HG02943 (cell line): ENCODE measurements at regions not wholly inside any gene's neighbourhood (a gene's known extent, or its start where the extent isn't known, plus 50 kb on each side); places are given as distances from the start of the nearest gene placed in this dataset.
"Not testable (repeated sequence)": the region's sequence is repeated elsewhere in the genome, so short reads cannot be mapped to it uniquely, and the experiment has no call there.

ENCODE experiments used
- ATAC-seq: cut with Tn5 transposase; IDR thresholded peaks from one replicate; pipeline ENCODE4 v1.9.1; 2021; ENCODE audit warnings: mild to moderate bottlenecking, low read depth, moderate library complexity; ENCODE audit not compliant: unreplicated experiment

DNA sequence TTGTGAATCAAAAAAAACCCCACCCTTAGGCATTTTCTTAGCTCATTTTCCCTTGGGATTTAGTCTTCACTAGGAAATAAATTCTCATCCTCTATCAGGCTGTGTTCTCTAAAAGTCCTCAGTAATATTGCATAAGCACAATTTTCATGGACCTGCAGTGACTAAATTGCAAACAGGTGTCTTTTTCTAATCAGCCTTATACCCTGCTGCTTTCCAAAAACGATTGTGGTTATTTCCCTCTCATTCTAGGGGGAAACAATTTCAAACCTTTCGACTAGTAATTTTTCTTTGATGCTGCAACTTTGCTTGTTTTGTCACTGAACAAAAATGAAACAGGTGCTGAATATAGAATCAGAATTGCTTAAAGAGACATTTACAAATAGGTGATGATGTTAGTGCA is 549.9 kb downstream of the PDHA2 start:
- ATAC-seq: no peak

DNA sequence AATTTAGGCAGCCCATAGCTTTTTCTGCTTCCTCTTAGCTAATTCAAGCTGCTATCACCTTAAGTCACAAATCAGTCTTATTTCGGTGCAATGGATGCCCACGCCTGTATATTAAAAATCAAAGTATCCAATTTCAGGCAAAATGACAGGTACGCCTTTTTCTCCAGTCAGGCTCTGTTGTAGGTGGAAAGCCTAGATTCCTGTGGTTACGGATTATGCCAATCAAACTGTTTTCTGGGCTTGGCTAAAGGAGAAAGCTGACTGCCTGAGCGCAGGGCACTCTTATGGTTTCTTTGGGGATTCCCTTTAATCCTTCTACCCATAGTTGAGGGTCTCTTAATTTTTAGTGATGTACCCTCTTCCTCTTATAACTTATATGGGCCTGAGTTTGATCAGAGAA is 550.5 kb downstream of the PDHA2 start:
- ATAC-seq: no peak

GRCh38 chr4:96395747-96396146 is 555.9 kb downstream of the PDHA2 start:
- no peak for ATAC-seq

DNA sequence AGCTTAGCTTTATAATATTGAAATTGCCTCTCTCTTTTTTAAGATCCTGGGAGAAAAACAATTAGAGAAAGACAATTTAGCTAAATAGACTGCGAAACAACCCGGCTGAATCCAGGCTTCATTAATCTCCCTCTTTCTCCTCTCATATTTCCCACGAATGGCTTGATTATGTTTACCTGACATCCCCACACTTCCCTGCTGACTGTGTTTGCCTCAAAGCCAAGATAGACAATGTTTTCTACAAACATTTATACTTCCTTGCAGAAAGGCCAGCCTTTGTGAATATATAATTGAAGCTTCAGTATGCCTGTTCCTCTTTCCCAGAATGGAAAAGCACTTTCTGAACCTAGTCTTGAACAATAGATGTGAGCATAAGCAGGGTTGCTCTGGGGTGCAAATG is 566.8 kb downstream of the PDHA2 start:
- ATAC-seq: no peak

DNA sequence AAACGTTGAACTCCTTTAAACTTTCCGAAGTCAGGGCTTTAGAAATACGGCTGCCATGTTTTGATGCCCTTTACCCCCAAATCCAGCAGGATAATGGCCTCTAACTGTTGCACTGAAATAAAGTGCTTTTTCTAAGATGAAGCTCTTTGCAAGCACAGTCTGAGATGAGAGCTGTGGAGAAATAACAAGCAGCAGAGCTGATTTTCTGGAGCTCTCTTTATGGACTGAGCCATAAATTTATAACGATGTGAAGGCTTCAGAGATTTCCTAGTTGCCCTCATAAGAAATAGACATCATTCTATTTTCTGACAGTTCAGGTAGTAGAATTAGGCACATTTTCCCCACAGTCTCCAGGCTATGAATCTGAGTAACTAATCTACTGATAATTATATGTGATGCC is 567.3 kb downstream of the PDHA2 start:
- no peak for ATAC-seq

- no peak for ATAC-seq
These were observed 568.0 kb downstream of the PDHA2 start for GRCh38 chr4:96407738-96408463.

- ATAC-seq: not testable (repeated sequence)
These were observed 575.0 kb downstream of the PDHA2 start for GRCh38 chr4:96414853-96415252.

GRCh38 chr4:96429657-96430056 is 589.8 kb downstream of the PDHA2 start:
- no peak for ATAC-seq

GRCh38 chr4:96431094-96431493 is 591.2 kb downstream of the PDHA2 start:
- no peak for ATAC-seq

DNA sequence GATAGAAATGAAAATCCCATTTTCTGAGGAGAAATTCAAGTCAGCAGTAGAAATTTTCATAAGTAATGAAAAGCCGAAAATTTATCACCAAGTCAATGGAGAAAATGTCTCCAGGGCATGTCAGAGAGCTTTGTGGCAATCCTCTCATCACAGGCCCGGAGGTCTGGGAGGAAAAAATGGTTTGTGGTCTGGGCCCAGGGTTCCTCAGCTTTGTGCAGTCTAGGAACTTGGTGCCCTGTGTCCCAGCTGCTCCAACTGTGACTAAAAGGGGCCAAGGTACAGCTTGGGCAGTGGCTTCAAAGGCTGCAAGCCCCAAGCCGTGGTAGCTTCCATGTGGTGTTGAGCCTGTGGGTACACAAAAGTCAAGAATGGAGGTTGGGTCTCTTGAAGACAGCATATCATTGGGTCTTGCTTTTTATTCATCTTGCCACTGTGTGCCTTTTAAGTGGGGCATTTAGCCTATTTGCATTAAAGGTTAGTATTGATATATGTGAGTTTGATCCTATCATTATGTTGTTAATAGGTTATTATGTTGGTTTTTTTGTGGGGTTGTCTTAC is 608.5 kb downstream of the PDHA2 start:
- no peak for ATAC-seq

GRCh38 chr4:96455045-96455720 is 615.3 kb downstream of the PDHA2 start:
- no peak for ATAC-seq

GRCh38 chr4:96458031-96458430 is 618.1 kb downstream of the PDHA2 start:
- not testable (repeated sequence) for ATAC-seq

GRCh38 chr4:96459105-96459504 is 619.2 kb downstream of the PDHA2 start:
- ATAC-seq: no peak

- no peak for ATAC-seq
These were observed 625.9 kb downstream of the PDHA2 start for GRCh38 chr4:96465834-96466233.

DNA sequence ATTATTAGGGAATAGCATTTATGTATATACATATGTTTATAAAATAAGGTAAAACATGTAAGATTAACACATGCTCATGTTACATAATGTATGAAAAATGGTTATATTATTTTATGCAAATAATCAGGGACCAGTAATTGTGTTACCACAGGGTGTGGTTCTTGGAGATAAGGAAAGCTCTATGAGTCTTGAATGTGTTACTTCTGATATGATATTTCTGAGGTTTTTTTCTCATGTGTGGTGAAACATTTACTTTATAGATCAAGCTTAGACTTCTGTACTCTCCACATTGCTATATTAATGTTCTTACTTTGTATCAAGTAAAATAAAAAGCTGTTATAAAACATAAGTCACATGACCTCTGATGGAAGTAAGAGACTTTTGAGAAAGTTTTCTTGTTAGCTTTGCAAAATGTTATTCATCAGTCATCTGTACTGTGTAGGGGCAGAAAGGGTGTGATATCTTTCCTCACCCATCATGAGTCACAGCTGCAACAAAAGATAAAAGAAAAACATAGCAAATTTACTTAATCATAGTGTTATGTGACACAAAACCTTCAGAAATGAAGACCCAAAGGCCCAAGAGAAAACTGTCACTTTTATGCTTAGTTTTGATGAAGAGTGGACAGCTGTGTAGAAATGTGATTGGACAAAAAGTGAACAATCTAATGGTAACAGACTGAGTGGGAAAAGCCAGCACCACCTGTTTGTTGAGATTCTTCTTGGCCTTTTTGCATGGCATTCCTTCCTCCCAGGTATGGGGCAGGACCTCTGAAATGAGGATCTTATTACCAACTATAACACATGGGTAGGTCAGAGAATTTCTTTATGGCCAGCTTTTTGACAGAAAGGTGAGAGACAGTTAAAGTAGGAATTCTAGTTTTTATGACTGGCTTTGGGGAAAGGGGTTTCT is 632.3 kb downstream of the PDHA2 start:
- no peak for ATAC-seq

DNA sequence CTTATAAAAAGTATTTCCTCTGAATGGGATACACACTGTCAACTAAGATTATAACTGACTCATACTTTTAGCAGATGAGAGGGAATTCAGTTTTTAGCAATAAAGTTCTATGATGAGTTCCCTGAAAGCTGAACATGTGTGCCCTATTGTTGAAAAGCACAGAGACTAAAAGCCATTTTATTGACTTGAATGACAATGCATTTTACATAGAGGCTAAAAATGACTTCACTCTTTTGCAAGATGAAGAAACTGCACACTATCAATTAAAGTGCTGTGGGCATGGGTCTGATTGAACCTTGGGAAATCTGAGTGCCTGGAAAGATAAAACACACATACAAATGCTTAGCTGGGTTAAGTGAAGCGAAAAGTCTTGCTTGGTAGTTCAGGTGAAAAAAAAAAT is 633.4 kb downstream of the PDHA2 start:
- ATAC-seq: no peak

- no peak for ATAC-seq
These were observed 643.6 kb downstream of the PDHA2 start for GRCh38 chr4:96483308-96484030.

DNA sequence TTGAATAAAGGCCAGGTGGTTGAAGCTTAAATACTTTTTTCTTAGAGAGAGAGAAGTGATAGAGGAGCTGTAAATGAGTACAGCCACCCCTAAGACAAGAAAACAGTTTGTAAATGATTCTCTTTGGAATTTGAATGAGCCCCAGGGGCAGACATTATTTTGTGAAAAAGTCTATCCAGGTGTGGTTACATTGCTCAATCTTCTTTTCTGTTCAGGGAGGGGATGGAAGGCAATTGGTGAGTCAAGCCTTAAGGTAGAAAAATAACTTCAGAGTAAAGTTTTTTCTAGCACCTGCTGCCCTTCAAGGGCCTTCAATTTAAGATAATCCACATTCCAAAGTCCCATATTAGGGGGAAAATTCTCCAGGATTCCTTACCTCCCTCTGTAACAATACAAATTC is 646.7 kb downstream of the PDHA2 start:
- ATAC-seq: no peak

GRCh38 chr4:96497621-96498020 is 657.7 kb downstream of the PDHA2 start:
- ATAC-seq: no peak

DNA sequence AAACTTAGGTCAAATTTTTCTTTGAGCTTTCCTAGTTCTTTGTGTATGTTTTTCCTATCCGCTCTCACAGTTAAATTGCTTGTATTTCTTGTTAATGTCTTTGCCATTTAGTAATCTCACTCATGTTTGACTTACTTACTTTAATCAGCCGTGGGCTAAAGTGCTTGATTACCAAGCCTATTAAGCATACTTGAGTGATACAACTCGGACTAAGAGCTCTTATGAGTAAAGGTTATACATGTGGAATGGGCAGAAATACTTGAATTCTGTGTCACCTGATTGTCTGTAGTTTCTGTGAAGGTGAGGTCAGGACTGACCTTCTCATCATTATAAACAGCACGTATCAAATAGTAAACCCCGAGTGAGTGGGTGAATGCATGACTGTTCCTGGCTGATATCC is 664.5 kb downstream of the PDHA2 start:
- ATAC-seq: no peak
